Neuronal stem cell (in vitro differentiated cells): ENCODE measurements at regions not wholly inside any gene's neighbourhood (a gene's known extent, or its start where the extent isn't known, plus 50 kb on each side); places are given as distances from the start of the nearest gene placed in this dataset.
A peak's percentile ranks its signal among the peaks of the same experiment; 100 is the strongest.

ENCODE experiments used
- DNase-seq: peaks from one replicate; pipeline ENCODE4 v3.0.0-alpha.2; 2013; ENCODE audit warnings: low spot score
- H2AFZ ChIP-seq: one replicate; pipeline ENCODE4 v1.6.1; 2013; ENCODE audit warnings: mild to moderate bottlenecking, low read length, inconsistent platforms
- H2AK5ac ChIP-seq: 2 replicates; pipeline ENCODE4 v1.6.1; 2013; ENCODE audit warnings: low read depth, mild to moderate bottlenecking, inconsistent platforms, low read length, moderate library complexity, mixed read lengths
- H2BK120ac ChIP-seq: 2 replicates; pipeline ENCODE4 v1.6.1; 2013; ENCODE audit warnings: low read depth, mild to moderate bottlenecking, inconsistent platforms, low read length, moderate library complexity, mixed read lengths
- H2BK12ac ChIP-seq: one replicate; pipeline ENCODE4 v1.6.1; 2013; ENCODE audit warnings: low read length, inconsistent platforms
- H2BK15ac ChIP-seq: 2 replicates; pipeline ENCODE4 v1.6.1; 2013; ENCODE audit warnings: mild to moderate bottlenecking, low read length, inconsistent platforms, mixed read lengths
- H2BK5ac ChIP-seq: one replicate; pipeline ENCODE4 v1.6.1; 2013; ENCODE audit warnings: inconsistent platforms, mild to moderate bottlenecking, low read length, moderate library complexity
- H3K14ac ChIP-seq: one replicate; pipeline ENCODE4 v1.6.1; 2013; ENCODE audit warnings: low read length, inconsistent platforms
- H3K18ac ChIP-seq: 2 replicates; pipeline ENCODE4 v1.6.1; 2013; ENCODE audit warnings: low read length, inconsistent platforms
- H3K23ac ChIP-seq: 2 replicates; pipeline ENCODE4 v1.6.1; 2013; ENCODE audit warnings: low read depth, mild to moderate bottlenecking, mixed read lengths, low read length, inconsistent platforms; ENCODE audit not compliant: poor library complexity
- H3K27ac ChIP-seq: replicated peaks from 3 replicates; pipeline ENCODE4 v1.5.1; 2013; ENCODE audit warnings: low read length, inconsistent platforms
- H3K27me3 ChIP-seq, 3 experiments: 2 replicates each; pipeline ENCODE4 v1.6.1; 2013; ENCODE audit warnings: low read length in 3 of 3, mild to moderate bottlenecking in 2 of 3, inconsistent platforms in 1 of 3, low read depth in 1 of 3, mixed read lengths in 1 of 3, moderate library complexity in 1 of 3; ENCODE audit not compliant: control insufficient read depth in 3 of 3, insufficient read depth in 3 of 3
- H3K36me3 ChIP-seq, 2 donors: replicated peaks in 1 of 2; 2 replicates each; pipeline ENCODE4 v1.6.1; 2013; ENCODE audit warnings: low read length in 2 of 2; ENCODE audit not compliant: control insufficient read depth in 2 of 2, insufficient read depth in 2 of 2
- H3K4ac ChIP-seq: 2 replicates; pipeline ENCODE4 v1.6.1; 2013; ENCODE audit warnings: inconsistent platforms, mild to moderate bottlenecking, low read length, moderate library complexity
- H3K4me1 ChIP-seq, 2 donors: 1 replicate in 1 of 2; 2 replicates in 1 of 2; pipeline ENCODE4 v1.6.1; 2013; ENCODE audit warnings: low read length in 2 of 2, low read depth in 1 of 2; ENCODE audit not compliant: control insufficient read depth in 2 of 2, insufficient read depth in 1 of 2
- H3K4me2 ChIP-seq: one replicate; pipeline ENCODE4 v1.6.1; 2013; ENCODE audit warnings: mild to moderate bottlenecking, low read length, inconsistent platforms; ENCODE audit not compliant: insufficient read depth, poor library complexity, severe bottlenecking
- H3K4me3 ChIP-seq, 2 donors: 2 replicates each; pipeline ENCODE4 v1.5.1; 2013; ENCODE audit warnings: low read length in 2 of 2, mild to moderate bottlenecking in 2 of 2, inconsistent platforms in 1 of 2, moderate library complexity in 1 of 2
- H3K79me1 ChIP-seq: one replicate; pipeline ENCODE4 v1.6.1; 2013; ENCODE audit warnings: low read depth, mild to moderate bottlenecking, inconsistent platforms, low read length, moderate library complexity
- H3K9ac ChIP-seq: one replicate; pipeline ENCODE4 v1.6.1; 2013; ENCODE audit warnings: mild to moderate bottlenecking, low read depth, low read length, inconsistent platforms; ENCODE audit not compliant: poor library complexity
- H3K9me3 ChIP-seq, 2 donors: replicated peaks in 1 of 2; 2 replicates each; pipeline versions ENCODE3 to v1.6.1; 2013; ENCODE audit warnings: low read length in 2 of 2, mild to moderate bottlenecking in 2 of 2, inconsistent platforms in 1 of 2, low read depth in 1 of 2, mixed read lengths in 1 of 2, moderate library complexity in 1 of 2; ENCODE audit not compliant: control insufficient read depth in 2 of 2, insufficient read depth in 1 of 2
- H4K8ac ChIP-seq: one replicate; pipeline ENCODE4 v1.6.1; 2013; ENCODE audit warnings: low read depth, mild to moderate bottlenecking, inconsistent platforms, low read length, moderate library complexity
- H4K91ac ChIP-seq: one replicate; pipeline ENCODE4 v1.6.1; 2013; ENCODE audit warnings: low read length, low read depth, mild to moderate bottlenecking, inconsistent platforms; ENCODE audit not compliant: poor library complexity
- WGBS, 2 donors: extraction: QIAGEN DNeasy Blood & Tissue Kit; methylation state at CpG; one replicate each; pipeline ENCODE4 v1.1.7; 2013; ENCODE audit warnings: missing lambda C conversion rate in 2 of 2, mixed read lengths in 1 of 2; ENCODE audit not compliant: insufficient read length in 2 of 2, insufficient replicate concordance in 1 of 2; ENCODE audit errors: extremely low coverage in 2 of 2; 5-methylcytosine and 5-hydroxymethylcytosine counted together

- Histone ChIP-seq H2AK5ac (no peak overlapping the region), H2BK5ac (no peak overlapping the region), H3K4me1 (peaks cover 0 to 4% of the 10 kb centered on the region in 2 donors), H3K4me2 (no peak overlapping the region), H2BK120ac (no peak overlapping the region), H3K23ac (no peak overlapping the region), H3K9ac (no peak overlapping the region), H3K14ac (no peak overlapping the region), H3K4me3 (no peak overlapping the region), H2BK15ac (no peak overlapping the region), H3K18ac (peak overlapping the region; percentile 11), H3K27ac (no peak overlapping the region), H3K4ac (no peak overlapping the region), H3K27me3 (no peaks in the 10 kb centered on the region), H2AFZ (no peak overlapping the region), H3K36me3 (peaks cover 0 to 1% of the 10 kb centered on the region in 2 donors), H4K8ac (no peak overlapping the region), H2BK12ac (no peak overlapping the region), H3K9me3 (no peaks in the 10 kb centered on the region), H3K79me1 (no peaks in the 10 kb centered on the region), H4K91ac (no peak overlapping the region)
- no peak for DNase-seq
- no CpG with 5 or more reads among the region's 7 CpGs for WGBS, 2 donors
These were observed 83.0 kb downstream of the RHOU start for GRCh38 chr1:228818296-228818695.

GRCh38 chr1:228818928-228819630, 83.8 kb downstream of the RHOU start:
- Histone ChIP-seq H2BK5ac (no peak overlapping the region), H3K79me1 (no peaks in the 10 kb centered on the region), H2BK120ac (no peak overlapping the region), H2BK12ac (no peak overlapping the region), H2AK5ac (no peak overlapping the region), H3K27ac (no peak overlapping the region), H3K9me3 (no peaks in the 10 kb centered on the region), H3K4me3 (no peak overlapping the region), H4K8ac (no peak overlapping the region), H2BK15ac (no peak overlapping the region), H3K9ac (no peak overlapping the region), H4K91ac (no peak overlapping the region), H3K18ac (no peak overlapping the region), H3K4me1 (peaks cover 0 to 2% of the 10 kb centered on the region in 2 donors), H3K23ac (no peak overlapping the region), H3K36me3 (peaks cover 0 to 1% of the 10 kb centered on the region in 2 donors), H3K4me2 (no peak overlapping the region), H2AFZ (no peak overlapping the region), H3K4ac (no peak overlapping the region), H3K14ac (no peak overlapping the region), H3K27me3 (no peaks in the 10 kb centered on the region)
- DNase-seq, result no peak
- WGBS, 2 donors, result no CpG with 5 or more reads among the region's 6 CpGs

- no peak overlapping the region for H3K18ac ChIP-seq
These were observed 86.0 kb downstream of the RHOU start for GRCh38 chr1:228821252-228821651.

GRCh38 chr1:228823200-228823599, 87.9 kb downstream of the RHOU start:
- Histone ChIP-seq H3K4ac (no peak overlapping the region), H2AFZ (no peak overlapping the region), H3K4me2 (no peak overlapping the region), H3K23ac (no peak overlapping the region), H4K8ac (no peak overlapping the region), H3K9ac (no peak overlapping the region), H3K79me1 (no peaks in the 10 kb centered on the region), H2BK15ac (no peak overlapping the region), H3K18ac (no peak overlapping the region), H2AK5ac (no peak overlapping the region), H3K27ac (no peak overlapping the region), H3K4me1 (peaks cover 3 to 7% of the 10 kb centered on the region in 2 donors), H3K14ac (no peak overlapping the region), H3K4me3 (no peak overlapping the region), H4K91ac (no peak overlapping the region), H3K27me3 (no peaks in the 10 kb centered on the region), H2BK5ac (no peak overlapping the region), H3K36me3 (peaks cover 0 to 1% of the 10 kb centered on the region in 2 donors), H2BK12ac (no peak overlapping the region), H3K9me3 (no peaks in the 10 kb centered on the region), H2BK120ac (no peak overlapping the region)
- DNase-seq, result no peak
- WGBS, 2 donors, result no CpG with 5 or more reads among the region's 3 CpGs

More at GRCh38 chr1:228821252-228821651, 86.0 kb downstream of the RHOU start:
- Histone ChIP-seq H2BK15ac (no peak overlapping the region), H3K9me3 (no peaks in the 10 kb centered on the region), H2BK120ac (no peak overlapping the region), H3K14ac (no peak overlapping the region), H3K4me3 (no peak overlapping the region), H3K27me3 (no peaks in the 10 kb centered on the region), H3K9ac (no peak overlapping the region), H2BK5ac (no peak overlapping the region), H3K36me3 (peaks cover 0 to 1% of the 10 kb centered on the region in 2 donors), H3K79me1 (no peaks in the 10 kb centered on the region), H2AFZ (no peak overlapping the region), H3K4me2 (no peak overlapping the region), H3K27ac (no peak overlapping the region), H3K4me1 (peaks cover 1 to 2% of the 10 kb centered on the region in 2 donors), H3K4ac (no peak overlapping the region), H3K23ac (no peak overlapping the region), H4K91ac (no peak overlapping the region), H2BK12ac (no peak overlapping the region), H2AK5ac (no peak overlapping the region), H4K8ac (no peak overlapping the region)
- no CpG with 5 or more reads among the region's 2 CpGs for WGBS, 2 donors
- DNase-seq, result no peak
